Colonic mucosa (tissue), 4 donors: ENCODE measurements at regions not wholly inside any gene's neighbourhood (a gene's known extent, or its start where the extent isn't known, plus 50 kb on each side); places are given as distances from the start of the nearest gene placed in this dataset.

ENCODE experiments used
- DNase-seq: peaks from one replicate; pipeline ENCODE4 v3.0.0-alpha.2; 2020
- H3K27ac ChIP-seq: fragments of 200-600 bp; one replicate; pipeline ENCODE4 v1.8.0; 2021
- H3K27me3 ChIP-seq: fragments of 200-600 bp; one replicate; pipeline ENCODE4 v1.8.0; 2021
- H3K36me3 ChIP-seq: fragments of 200-600 bp; one replicate; pipeline ENCODE4 v1.8.0; 2021
- H3K4me1 ChIP-seq: fragments of 200-600 bp; one replicate; pipeline ENCODE4 v1.8.0; 2021; ENCODE audit warnings: mild to moderate bottlenecking
- H3K4me3 ChIP-seq: fragments of 200-600 bp; one replicate; pipeline ENCODE4 v1.8.0; 2021
- H3K9ac ChIP-seq, 2 donors: one replicate each; pipeline ENCODE4 v1.7.0; 2013; ENCODE audit warnings: control low read depth in 2 of 2, low read depth in 2 of 2, low read length in 2 of 2
- H3K9me3 ChIP-seq: fragments of 200-600 bp; one replicate; pipeline ENCODE4 v1.8.0; 2021
- intact Hi-C: fragments of 100-400 bp; cut with DNase I; formaldehyde crosslinking; loops from one replicate; pipeline ENCODE4 v1.14.1; 2022
- TF ChIP-seq, protein P1 (sequence below): fragments of 200-600 bp; IDR thresholded peaks from one replicate; pipeline ENCODE4 v1.8.0; 2022; ENCODE audit warnings: antibody characterized with exemption, mild to moderate bottlenecking
- donor health status: healthy.
- donor health status: DM: no; HTN: no; CAD: no.
- donor health status: DM: no; HTN: no; CAD: no.

DNA sequence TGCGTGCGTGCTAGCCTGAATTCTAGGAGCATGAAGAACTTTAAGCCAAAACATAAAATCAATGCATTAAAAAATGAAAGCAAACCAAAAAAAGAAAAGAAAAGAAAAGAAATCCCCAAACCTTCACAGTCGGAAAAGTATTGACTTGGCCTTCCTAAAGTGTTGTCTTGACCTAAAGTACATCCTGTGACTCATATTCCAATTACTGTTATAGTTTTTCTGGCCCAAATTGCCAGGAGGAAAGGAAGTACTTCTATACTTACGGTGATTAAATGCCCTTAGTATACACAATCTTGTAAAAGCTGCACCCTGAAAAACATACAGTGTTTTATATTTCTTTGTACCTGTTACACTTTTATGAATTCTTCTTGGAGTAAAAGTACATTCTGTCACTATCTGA lies 512.8 kb downstream of the ANKRD50 start:
- intact Hi-C loops, result no loop called here
- H3K27ac ChIP-seq, result no peak overlapping the region
- no peaks in the 10 kb centered on the region for H3K36me3 ChIP-seq
- TF ChIP-seq, protein P1, sequence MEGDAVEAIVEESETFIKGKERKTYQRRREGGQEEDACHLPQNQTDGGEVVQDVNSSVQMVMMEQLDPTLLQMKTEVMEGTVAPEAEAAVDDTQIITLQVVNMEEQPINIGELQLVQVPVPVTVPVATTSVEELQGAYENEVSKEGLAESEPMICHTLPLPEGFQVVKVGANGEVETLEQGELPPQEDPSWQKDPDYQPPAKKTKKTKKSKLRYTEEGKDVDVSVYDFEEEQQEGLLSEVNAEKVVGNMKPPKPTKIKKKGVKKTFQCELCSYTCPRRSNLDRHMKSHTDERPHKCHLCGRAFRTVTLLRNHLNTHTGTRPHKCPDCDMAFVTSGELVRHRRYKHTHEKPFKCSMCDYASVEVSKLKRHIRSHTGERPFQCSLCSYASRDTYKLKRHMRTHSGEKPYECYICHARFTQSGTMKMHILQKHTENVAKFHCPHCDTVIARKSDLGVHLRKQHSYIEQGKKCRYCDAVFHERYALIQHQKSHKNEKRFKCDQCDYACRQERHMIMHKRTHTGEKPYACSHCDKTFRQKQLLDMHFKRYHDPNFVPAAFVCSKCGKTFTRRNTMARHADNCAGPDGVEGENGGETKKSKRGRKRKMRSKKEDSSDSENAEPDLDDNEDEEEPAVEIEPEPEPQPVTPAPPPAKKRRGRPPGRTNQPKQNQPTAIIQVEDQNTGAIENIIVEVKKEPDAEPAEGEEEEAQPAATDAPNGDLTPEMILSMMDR, result no peak
- H3K4me1 ChIP-seq, result no peaks in the 10 kb centered on the region
- no peaks in the 10 kb centered on the region for H3K9me3 ChIP-seq
- H3K9ac ChIP-seq, result no peak overlapping the region
- H3K27me3 ChIP-seq, result no peaks in the 10 kb centered on the region
- no peak overlapping the region for H3K4me3 ChIP-seq
- DNase-seq, result no peak

- no peak overlapping the region for H3K9ac ChIP-seq
- H3K27me3 ChIP-seq, result no peaks in the 10 kb centered on the region
- H3K36me3 ChIP-seq, result no peaks in the 10 kb centered on the region
- intact Hi-C loops, result no loop called here
- no peak for DNase-seq
- no peaks in the 10 kb centered on the region for H3K9me3 ChIP-seq
- H3K27ac ChIP-seq, result no peak overlapping the region
- no peaks in the 10 kb centered on the region for H3K4me1 ChIP-seq
- no peak overlapping the region for H3K4me3 ChIP-seq
- TF ChIP-seq, protein P1, result no peak
These were observed 510.9 kb downstream of the ANKRD50 start for GRCh38 chr4:124201636-124202035.

DNA sequence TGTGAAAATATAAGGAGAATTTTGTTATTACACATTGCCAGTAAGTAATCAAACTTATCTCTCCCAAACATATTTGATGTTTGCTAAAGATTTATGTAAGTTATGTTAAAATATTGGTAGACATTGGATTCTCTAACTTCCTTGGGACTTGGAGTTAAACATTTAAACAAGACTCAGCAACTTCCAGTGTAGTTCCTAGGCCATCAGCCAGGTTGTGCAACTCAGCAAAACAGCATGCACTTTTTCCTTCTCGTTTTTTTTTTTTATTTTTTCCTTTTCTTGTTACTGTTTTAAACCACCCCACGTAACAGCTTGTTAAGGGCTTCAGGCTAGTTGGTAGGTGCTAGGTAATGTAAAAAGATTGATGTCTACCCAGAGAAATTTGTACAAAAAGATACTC lies 510.4 kb downstream of the ANKRD50 start:
- no peaks in the 10 kb centered on the region for H3K4me1 ChIP-seq
- TF ChIP-seq, protein P1, result no peak

DNA sequence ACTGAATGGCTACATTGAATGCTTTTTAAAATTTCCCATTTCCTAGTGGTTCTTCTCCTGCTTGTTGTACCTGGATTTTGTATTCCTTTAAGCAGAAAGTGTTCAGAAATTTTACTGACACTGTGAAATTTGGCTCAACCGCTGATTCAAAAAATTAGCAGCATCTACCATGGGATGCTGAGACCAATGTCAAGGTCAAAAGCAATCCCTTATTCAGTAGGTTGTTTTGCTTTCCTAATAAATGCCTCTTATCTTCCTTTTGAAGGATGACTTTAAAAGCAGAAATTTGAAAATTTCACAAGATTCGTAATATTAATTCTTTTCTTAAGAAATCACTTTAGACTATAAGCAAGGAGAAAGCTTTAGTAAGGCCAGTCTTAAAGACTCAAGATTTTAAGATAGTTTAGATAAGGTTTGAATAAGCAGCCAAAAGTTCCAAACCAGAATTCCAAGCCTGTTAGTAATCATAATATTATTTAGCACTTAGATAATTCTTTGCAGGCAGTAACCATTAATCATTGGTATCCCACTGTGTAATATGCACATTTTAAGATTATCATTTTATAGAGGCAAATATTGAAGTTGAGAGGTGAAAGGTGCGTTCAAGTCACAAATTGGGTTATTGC lies 508.8 kb downstream of the ANKRD50 start:
- H3K9me3 ChIP-seq, result no peaks in the 10 kb centered on the region
- no peak overlapping the region for H3K4me3 ChIP-seq
- TF ChIP-seq, protein P1, result no peak
- no peaks in the 10 kb centered on the region for H3K27me3 ChIP-seq
- no peak overlapping the region for H3K9ac ChIP-seq
- intact Hi-C loops, result no loop called here
- H3K27ac ChIP-seq, result no peak overlapping the region
- no peak for DNase-seq
- H3K4me1 ChIP-seq, result no peaks in the 10 kb centered on the region
- H3K36me3 ChIP-seq, result no peaks in the 10 kb centered on the region

More for the DNA sequence above, 510.4 kb downstream of the ANKRD50 start:
- H3K4me3 ChIP-seq, result no peak overlapping the region
- DNase-seq, result no peak
- H3K27ac ChIP-seq, result no peak overlapping the region
- no peaks in the 10 kb centered on the region for H3K27me3 ChIP-seq
- no peaks in the 10 kb centered on the region for H3K36me3 ChIP-seq
- H3K9ac ChIP-seq, result no peak overlapping the region
- no peaks in the 10 kb centered on the region for H3K9me3 ChIP-seq
- intact Hi-C loops, result no loop called here

- intact Hi-C loops, result no loop called here
These were observed 505.5 kb downstream of the ANKRD50 start for GRCh38 chr4:124206779-124207605.

More at GRCh38 chr4:124206779-124207605, 505.5 kb downstream of the ANKRD50 start:
- H3K27me3 ChIP-seq, result no peaks in the 10 kb centered on the region
- no peak overlapping the region for H3K27ac ChIP-seq
- TF ChIP-seq, protein P1, result no peak
- no peaks in the 10 kb centered on the region for H3K4me1 ChIP-seq
- no peaks in the 10 kb centered on the region for H3K36me3 ChIP-seq
- no peaks in the 10 kb centered on the region for H3K9me3 ChIP-seq
- no peak overlapping the region for H3K4me3 ChIP-seq
- H3K9ac ChIP-seq, result no peak overlapping the region
- no peak for DNase-seq
